ENCODE measurements at regions not wholly inside any gene's neighbourhood (a gene's known extent, or its start where the extent isn't known, plus 50 kb on each side); places are given as distances from the start of the nearest gene placed in this dataset.
A peak's percentile ranks its signal among the peaks of the same experiment; 100 is the strongest.

GRCh38 chrX:110420771-110421499, 62.3 kb downstream of the RTL9 start:
- H4K20me1 ChIP-seq (ENCODE audit: control insufficient read depth, insufficient read depth, insufficient read length), result no peaks in the 10 kb centered on the region
- H3K4me2 ChIP-seq (ENCODE audit: insufficient read depth, insufficient read length, low read length), result no peak overlapping the region
- H4K8ac ChIP-seq (replicated peaks; ENCODE audit: insufficient read length, low read depth, low read length), result no peak overlapping the region
- no peak overlapping the region for H2BK12ac ChIP-seq (ENCODE audit: insufficient read length, low read depth, low read length)
- Mint-ChIP-seq H3K4me1 (peaks cover 23 to 29% of the 10 kb centered on the region in 2 experiments), H3K4me3 (no peak overlapping the region; a peak in 1 of 5 replicates), H3K27ac (no peak overlapping the region; a peak in 1 of 7 replicates), H3K9me3 (no peaks in the 10 kb centered on the region; a peak in 1 of 5 replicates), H3K27me3 (ENCODE audit: low read depth) (no peaks in the 10 kb centered on the region; the same call in none of the 2 replicates), H3K36me3 (ENCODE audit: insufficient read depth in 1 of 3, low read depth in 3 of 3) (no peaks in the 10 kb centered on the region)
- no peak overlapping the region for H3K14ac ChIP-seq (ENCODE audit: insufficient read depth, low read length)
- no peak overlapping the region for H3K27ac ChIP-seq (ENCODE audit: insufficient read length, low read depth, low read length)
- H3K23ac ChIP-seq (ENCODE audit: insufficient read length, low read depth, low read length), result no peak overlapping the region
- H2AFZ ChIP-seq (ENCODE audit: low read length), result no peak overlapping the region
- no peak overlapping the region for H3K56ac ChIP-seq (ENCODE audit: insufficient read length, low read depth, low read length)
- no peaks in the 10 kb centered on the region for H3K27me3 ChIP-seq (ENCODE audit: insufficient read depth, low read length)
- H3K18ac ChIP-seq (ENCODE audit: insufficient read length, low read depth, low read length), result no peak overlapping the region
- H3K9ac ChIP-seq (ENCODE audit: extremely low read depth, insufficient read length, low read length), result no peak overlapping the region
- no peak overlapping the region for H2BK120ac ChIP-seq (ENCODE audit: low read depth, low read length, poor library complexity, severe bottlenecking)
- H3K4me1 ChIP-seq (ENCODE audit: insufficient read depth, low read length), result no peaks in the 10 kb centered on the region; the same call in none of the 2 replicates
- H3T11ph ChIP-seq (ENCODE audit: low read length), result no peak overlapping the region
- no peak overlapping the region for H4K91ac ChIP-seq (ENCODE audit: insufficient read length, low read depth, low read length)
- H2BK5ac ChIP-seq (ENCODE audit: insufficient read length, low read length), result no peak overlapping the region
- peak; percentile 57 for TF ChIP-seq CTCF (conservative IDR thresholded peaks at IDR 0.05)
- H3K9me3 ChIP-seq (ENCODE audit: control insufficient read depth, low read depth, low read length), result no peaks in the 10 kb centered on the region
- H3K79me1 ChIP-seq (ENCODE audit: insufficient read depth, low read depth, low read length, poor library complexity, severe bottlenecking), result no peaks in the 10 kb centered on the region
- DNase-seq, result no peak
- H2BK15ac ChIP-seq (ENCODE audit: low read depth, low read length), result no peak overlapping the region
- no peaks in the 10 kb centered on the region for H3K79me2 ChIP-seq (ENCODE audit: insufficient read depth, low read length)
- H3K23me2 ChIP-seq (ENCODE audit: insufficient read length, low read depth, low read length, poor library complexity, severe bottlenecking), result no peaks in the 10 kb centered on the region
- no peak overlapping the region for H2AK5ac ChIP-seq (ENCODE audit: insufficient read length, low read length)
- H3K4ac ChIP-seq (ENCODE audit: low read depth, low read length), result no peak overlapping the region
- no peak overlapping the region for H2BK20ac ChIP-seq (ENCODE audit: low read depth, low read length, poor library complexity, severe bottlenecking)
- no CpG with 5 or more reads among the region's 9 CpGs for WGBS (ENCODE audit: extremely low coverage, insufficient read length, low lambda C conversion rate)
- no peak overlapping the region for H4K5ac ChIP-seq (ENCODE audit: insufficient read length, low read depth, low read length)

All from H9 (cell line).